Adrenal gland (tissue), 5 donors: ENCODE measurements at regions not wholly inside any gene's neighbourhood (a gene's known extent, or its start where the extent isn't known, plus 50 kb on each side); places are given as distances from the start of the nearest gene placed in this dataset.

ENCODE experiments used
- POLR2A ChIP-seq, 2 donors: fragments of 450-650 bp; IDR thresholded peaks; one replicate each; pipeline ENCODE4 v1.6.1; 2017; ENCODE audit warnings: antibody characterized with exemption in 2 of 2, mild to moderate bottlenecking in 2 of 2, moderate library complexity in 1 of 2
- TF ChIP-seq, protein P1 (sequence below), 6 experiments: fragments of 450-650 bp in 4 of 6; fragments of 200-600 bp in 2 of 6; sonication (generic) in 1 of 6; IDR thresholded peaks; 1 replicate in 5 of 6; 2 replicates in 1 of 6; pipeline versions ENCODE4 v1.5.1 to v1.8.0; 2016 to 2021; ENCODE audit warnings: antibody characterized with exemption in 6 of 6, mild to moderate bottlenecking in 2 of 6, moderate library complexity in 1 of 6
- donor health status: DM: no; HTN: no; CAD: no.

DNA sequence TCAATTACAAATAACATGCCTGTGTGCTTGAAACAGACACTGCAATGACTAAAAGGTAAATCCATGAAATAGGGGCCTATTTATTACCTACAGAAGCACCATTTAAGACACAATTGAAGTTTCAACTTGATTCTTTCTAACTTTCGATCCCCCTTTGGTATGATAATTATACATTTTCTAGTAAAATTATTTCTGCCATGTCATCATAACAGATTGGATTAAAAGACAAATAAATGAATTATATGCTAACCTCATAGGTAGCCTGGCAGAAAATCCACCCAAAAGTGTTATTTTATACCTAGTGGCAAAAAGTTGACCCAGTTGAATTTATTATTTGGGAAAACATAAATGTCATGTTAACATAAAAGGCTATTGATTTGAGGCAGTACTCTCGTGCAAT lies 241.1 kb downstream of the RAB38 start:
- TF ChIP-seq, protein P1, sequence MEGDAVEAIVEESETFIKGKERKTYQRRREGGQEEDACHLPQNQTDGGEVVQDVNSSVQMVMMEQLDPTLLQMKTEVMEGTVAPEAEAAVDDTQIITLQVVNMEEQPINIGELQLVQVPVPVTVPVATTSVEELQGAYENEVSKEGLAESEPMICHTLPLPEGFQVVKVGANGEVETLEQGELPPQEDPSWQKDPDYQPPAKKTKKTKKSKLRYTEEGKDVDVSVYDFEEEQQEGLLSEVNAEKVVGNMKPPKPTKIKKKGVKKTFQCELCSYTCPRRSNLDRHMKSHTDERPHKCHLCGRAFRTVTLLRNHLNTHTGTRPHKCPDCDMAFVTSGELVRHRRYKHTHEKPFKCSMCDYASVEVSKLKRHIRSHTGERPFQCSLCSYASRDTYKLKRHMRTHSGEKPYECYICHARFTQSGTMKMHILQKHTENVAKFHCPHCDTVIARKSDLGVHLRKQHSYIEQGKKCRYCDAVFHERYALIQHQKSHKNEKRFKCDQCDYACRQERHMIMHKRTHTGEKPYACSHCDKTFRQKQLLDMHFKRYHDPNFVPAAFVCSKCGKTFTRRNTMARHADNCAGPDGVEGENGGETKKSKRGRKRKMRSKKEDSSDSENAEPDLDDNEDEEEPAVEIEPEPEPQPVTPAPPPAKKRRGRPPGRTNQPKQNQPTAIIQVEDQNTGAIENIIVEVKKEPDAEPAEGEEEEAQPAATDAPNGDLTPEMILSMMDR (IDR thresholded peaks at IDR 0.05), result no peak
- no peak for TF ChIP-seq POLR2A (IDR thresholded peaks at IDR 0.05)
